NCI-H524 treated with DMSO at 0.1 percent for 48 hours (cell line): ENCODE measurements at regions not wholly inside any gene's neighbourhood (a gene's known extent, or its start where the extent isn't known, plus 50 kb on each side); places are given as distances from the start of the nearest gene placed in this dataset.
A peak's percentile ranks its signal among the peaks of the same experiment; 100 is the strongest.
"Not testable (repeated sequence)": the region's sequence is repeated elsewhere in the genome, so short reads cannot be mapped to it uniquely, and the experiment has no call there.

Source experiments
- DNase-seq: peaks from one replicate; lab custom pipeline; 2025; lab: John Stamatoyannopoulos, UW

DNA sequence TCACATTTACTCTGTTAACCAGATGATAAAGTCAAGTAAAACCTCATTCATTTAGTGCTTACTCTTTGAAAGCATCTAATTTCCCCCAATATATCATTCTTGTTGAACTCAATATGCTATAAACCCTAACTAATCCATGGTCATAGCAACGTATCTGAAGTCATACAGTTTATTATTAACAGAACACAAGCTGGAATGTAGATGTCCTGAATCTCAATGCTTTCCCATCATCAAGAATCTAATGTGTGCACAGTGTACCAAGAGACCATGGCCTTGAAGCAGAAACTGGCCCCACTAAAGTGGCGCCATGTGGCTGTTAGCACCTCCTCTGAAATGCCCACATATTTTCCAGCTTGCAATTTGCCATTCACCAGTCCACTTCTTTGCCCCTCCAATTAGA is 245.8 kb downstream of the SOX9 start:
- no peak for DNase-seq

DNA sequence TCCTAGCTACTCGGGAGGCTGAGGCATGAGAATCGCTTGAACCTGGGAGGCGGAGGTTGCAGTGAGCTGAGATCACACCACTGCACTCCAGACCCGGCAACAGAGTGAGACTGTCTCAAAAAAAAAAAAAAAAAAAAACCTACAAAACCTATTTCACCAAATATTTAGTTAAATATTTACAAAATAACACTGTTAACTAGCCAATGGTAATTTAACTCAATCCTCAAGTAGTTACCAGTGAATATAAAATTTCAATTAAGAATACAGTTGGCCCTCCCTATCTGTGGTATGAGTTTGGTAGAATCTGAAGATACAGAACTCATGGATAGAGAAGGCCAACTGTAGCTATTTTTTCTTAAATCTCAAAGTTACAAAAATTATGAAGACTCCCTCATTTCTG is 247.4 kb downstream of the SOX9 start:
- DNase-seq = no peak

DNA sequence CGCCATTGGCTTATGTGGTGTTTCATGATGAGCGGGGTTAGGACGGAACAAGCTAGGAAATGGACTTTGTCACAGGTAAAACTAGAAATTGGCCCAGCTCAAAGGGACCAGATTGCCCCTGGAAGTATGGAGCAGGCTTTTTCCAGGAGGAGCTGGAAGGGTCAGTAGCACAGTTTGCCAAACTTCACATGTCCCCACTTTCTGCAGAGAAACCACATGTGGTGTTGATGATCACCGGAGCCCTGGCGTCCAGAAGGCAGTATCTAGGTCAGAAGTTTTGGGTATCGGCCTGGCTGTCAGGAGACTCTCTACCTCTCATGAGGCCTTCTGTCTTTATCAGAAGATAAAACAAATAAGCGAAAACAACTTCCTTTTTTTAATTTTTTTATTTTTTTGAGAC is 248.5 kb downstream of the SOX9 start:
- no peak for DNase-seq

DNA sequence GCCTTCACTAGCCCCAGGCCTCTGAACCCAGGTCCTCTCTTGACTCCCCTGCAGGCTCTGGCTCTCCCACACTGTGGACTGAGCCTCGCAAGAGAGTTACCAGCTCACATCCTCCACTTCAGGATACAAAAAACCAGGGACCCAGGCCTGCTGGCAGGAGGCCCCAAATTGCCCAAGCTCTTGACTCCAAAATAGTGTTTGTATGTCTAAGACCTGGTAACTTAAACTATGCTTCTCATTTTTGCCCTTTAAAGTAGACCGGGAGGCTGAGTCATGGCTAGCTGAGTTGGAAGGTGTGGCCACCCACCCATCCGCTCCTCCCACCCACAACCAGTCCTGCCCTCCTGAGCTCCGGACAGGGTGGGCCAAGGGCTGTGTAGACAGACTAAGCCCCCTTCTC is 250.0 kb downstream of the SOX9 start:
- no peak for DNase-seq

DNA sequence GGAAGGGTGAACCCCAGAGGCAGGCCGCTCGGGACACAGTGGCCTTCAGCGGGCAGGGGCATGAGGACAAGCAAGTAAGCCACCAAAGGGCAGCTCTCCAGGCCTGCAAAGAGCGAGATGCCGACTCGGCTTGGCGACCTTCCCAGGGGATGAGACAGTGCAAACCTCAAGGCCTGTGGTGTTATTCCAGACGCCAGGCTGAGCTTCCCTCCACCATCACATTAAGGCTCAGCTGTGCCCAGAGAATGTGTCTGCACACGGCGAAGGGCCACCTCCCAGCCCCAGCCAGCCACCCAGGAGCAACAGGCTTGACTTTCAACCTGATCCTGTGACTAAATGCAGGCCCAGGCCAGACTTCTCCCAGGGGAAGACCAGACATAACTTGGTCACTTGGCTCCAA is 251.4 kb downstream of the SOX9 start:
- no peak for DNase-seq

DNA sequence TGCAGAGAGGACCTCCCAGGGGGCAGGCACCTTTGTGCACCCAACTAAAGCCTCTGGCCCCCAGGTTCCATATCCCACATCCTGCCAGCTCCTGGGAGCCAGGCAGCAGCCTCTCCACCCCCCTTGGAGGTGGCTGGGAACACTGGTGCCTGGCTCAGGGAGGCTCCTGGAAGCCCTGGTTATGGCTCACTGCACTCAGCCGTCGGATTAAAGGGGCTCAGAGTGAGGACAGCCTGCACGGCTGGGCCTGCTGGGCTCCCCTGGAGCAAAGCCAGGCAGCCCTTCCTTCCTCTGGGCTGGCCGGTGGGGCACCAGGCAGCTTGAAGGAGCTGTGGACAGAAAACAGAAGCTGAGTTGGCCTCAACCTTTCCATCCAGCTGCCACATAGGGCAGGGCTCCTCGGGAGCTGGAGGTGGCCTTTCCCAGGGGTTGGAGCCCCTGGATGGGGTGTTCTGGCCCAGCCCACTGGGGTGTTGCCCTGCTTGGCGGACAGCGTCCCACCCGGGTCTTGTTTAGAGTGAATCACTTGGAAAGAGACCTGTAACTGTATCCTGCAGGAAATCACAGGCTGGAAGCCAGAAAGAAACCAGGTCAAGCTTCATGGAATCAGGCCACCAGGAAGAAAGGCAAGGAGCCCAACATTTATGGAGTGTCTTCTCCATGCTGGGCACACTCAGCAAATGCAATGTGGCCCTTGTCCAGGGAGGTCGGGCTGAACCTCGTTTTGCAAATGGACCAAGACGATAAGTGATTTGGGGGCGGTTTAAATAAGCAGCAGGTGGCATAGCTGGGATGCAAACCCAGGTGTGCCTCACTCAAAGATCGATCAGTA is 253.3 kb downstream of the SOX9 start:
- DNase-seq = peak; percentile 42

DNA sequence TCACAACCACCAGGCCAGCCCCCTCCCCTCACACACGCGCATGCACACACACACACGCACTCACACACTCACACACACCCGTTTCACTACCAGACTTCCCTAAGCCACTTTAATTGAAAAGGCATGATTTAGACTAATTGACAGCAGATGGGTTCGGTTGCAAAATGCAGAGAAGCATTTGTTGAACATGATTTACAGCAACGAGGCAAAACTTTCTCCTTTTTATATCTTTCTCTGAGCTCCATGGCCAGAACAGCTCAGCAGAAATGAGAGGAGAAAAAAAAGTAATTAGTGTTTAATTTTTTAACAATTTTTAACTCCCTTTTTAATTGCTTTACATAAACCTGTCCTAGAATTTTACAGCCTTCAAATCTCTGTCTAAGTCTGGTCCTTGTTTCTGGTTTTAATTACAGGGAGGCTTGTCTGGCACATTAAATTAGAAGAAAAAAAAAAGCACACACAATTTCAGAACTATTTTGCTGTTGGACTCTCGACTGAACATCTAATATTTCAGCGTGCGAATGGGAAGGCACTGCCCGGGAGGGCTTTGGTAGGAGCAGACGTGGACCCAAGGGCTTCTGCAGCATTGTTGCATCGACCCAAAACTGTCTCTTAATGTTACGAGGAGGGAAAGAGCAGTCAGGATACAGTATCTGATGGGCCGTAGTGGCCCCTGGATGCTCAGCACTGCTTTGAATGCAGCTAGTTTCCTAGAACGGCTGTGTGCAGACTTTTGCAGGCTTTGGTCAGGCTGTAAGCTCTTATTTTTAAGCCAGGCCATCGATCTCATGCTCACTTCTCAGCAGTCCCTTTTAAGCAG is 255.9 kb downstream of the SOX9 start:
- DNase-seq = peak; percentile 52

DNA sequence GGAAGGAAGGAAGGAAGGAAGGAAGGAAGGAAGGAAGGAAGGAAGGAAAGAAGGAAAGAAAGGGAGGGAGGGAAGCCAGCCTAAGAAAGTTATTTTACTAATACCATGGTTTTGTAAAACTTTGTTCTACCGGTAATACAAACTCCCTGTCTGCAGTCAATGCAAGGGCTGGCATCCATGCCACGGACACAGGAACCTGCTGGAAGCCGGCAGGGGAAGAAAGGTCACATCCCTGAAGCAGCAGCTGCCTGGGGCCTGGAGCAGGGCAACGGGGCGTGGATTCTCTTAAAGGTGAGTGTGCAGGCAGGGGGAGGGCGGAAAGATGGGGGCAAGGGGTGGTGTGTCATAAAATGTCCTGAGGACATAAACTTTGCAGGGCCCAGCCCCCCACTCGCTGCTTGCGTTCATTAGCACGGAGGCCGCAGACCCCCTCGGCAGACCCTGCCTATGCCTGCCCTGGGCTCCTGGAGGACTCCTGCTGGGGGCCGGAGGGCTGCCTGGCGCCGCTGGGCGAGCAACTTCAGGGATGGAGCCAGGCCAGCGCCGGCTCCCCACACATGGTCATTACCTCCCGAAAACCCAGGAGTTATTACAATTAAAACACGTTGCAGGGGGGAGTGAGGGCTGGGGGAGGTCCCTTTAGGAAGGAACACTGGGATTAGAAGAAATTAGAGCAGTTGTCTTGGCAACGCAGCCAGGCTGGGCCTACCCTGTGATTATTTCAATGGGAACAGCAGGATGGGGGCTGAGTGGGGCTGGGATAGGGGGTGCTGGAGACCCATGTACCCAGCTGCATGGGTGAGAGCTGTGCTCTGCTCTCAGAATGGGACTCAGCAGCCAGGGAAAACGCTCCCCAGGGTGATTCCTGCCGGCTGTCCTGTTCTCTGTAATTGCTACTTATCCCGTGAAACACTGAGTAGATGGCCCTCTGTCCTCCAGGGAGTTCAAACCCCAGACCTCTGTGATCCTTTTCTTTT is 257.9 kb downstream of the SOX9 start:
- peak; percentile 15 for DNase-seq

DNA sequence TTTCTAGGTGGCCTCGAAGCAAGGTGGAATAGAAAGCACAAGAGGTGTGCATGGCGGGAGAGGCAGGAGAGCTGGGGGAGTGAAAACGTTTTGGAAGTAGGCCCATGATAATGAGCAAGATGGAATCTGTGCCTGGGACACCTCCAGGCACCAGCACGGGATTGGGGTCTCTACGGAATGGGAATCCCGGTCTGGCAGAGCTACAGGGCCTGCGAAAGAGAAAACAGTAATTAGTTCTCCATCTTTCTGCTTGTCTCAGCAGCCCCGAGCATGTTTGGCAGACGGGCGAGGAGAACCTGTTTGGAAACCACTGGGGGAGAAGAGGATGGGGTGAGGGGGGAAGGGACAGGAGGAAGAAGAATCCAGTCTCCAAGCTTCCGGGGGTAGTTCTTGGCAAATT is 258.7 kb downstream of the SOX9 start:
- DNase-seq = no peak

DNA sequence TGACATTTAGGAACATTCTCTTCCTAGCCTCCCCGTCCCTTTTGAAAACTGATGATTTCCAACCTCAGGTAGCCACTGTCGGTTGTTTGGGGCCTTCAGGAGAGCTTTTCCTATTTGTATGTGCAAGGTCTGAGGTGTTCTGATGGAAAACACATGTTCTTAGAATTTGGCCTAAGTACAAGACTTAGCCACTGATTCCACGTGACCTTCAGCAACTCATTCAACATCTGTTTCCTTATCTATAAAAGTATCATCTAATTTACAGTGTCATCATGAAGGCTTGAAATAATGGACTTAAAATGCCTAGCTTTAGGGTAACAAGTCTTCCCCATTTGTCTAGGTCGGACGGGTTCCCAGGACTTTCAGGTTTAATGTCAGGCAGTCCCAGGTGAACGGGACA is 259.3 kb downstream of the SOX9 start:
- no peak for DNase-seq

DNA sequence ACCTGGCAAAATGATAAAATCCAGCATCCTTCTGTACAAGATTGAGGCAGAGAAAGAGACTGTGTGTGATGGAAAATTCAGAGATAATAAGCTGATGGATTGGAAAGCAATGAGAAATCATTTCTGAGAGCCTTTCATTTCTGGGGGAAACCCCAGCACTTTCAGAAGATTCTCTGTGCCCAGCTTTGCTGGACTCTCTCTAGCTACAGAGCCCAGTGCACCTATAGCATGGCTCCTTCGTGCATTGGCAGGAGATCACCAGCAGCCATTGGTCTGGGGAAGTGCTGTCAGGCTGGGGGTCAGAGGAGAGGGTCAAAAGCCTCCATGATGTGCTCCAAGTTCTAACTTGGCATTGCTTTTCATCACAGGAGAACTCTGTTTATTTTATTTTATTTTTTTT is 259.9 kb downstream of the SOX9 start:
- DNase-seq = no peak

DNA sequence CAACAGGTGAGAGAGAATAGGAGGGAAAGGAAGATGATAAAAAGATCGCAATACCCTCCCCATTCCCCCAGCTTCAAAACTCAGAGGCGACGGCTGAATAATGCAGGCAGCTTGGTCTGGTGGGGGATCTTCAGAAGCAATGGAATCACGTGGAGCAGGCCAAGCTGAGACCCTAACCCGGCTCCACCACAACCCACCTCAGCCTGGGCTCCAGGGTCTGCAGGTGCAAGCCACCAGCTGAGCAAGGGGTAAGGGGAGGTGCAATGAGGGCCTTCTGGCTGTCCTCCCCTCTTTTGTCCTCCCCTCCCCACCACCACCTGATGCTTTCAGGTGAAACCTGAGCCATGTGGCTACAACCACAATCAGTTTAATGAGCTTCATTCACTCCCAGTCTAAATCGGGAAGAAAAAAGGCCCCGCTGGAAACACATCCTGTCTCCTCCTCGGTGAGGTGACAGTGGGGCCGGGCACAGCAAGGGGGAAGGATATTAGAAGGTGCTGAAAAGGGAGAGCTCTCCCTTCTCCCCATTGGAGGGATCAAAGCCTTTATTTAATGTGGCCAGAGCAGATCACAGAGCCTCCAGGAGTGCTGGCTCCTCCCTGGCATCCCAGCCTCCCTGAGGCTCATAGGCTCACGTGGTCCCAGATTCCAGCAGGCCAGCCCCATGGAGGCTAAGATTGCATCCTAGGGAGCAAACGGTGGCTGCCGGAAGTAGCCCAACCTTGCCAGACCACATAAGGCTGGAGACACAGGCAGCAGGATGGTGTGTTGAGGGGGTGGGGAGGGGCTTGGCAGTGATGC is 261.0 kb downstream of the SOX9 start:
- no peak for DNase-seq

DNA sequence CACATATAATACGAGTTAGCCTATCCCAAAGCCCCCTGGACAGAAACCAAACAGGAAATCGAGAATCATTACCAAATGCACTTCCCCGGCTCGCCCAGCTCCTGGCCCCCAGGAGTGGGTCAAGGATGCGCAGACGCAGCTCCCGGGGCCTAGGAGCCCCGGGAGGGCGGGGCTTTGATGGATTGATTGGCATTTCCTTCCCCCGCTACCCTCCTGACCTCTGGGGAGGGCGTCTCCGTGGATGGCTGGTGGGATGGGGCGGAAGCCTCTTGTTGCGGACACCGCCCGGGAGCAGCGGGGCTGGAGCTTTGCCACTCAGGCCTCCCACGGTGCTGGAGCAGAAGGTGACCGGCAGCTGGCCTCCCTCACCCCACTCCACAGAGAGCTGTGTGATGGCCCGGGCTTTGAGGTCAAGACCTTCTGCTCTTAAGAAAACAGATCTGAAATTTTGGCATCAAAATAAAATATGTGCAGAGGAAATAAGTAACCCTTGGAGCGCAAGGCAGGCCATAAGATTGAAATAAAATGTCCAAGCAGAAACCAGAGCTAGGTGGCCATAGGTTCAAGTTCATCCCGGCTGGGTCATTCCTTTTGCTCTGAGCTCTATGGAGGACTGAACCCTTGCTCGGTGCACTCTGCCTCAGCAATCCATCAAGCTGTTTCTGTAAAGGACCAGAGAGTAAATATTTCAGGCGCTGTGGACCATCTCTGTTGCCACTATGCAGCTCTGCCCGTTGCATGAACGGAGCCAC is 262.3 kb downstream of the SOX9 start:
- DNase-seq = no peak

DNA sequence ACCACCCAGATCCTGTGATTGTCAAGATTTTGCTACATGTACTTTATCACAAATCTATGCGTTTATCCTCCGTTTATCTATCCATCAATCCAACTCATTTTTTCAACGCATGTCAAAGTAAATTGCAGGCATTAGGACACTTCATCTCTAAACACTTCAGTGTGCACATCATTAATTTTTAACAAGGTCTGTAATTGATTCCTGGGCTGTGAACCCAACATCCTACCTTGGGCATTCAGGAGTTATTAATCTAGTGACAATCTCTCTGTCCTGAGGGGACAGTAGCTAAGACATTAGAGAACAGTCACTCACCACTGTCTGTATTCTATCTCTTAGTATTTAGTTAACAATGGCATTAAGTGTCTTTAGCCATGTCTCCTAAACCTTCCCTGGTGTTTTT is 264.7 kb downstream of the SOX9 start:
- no peak for DNase-seq

DNA sequence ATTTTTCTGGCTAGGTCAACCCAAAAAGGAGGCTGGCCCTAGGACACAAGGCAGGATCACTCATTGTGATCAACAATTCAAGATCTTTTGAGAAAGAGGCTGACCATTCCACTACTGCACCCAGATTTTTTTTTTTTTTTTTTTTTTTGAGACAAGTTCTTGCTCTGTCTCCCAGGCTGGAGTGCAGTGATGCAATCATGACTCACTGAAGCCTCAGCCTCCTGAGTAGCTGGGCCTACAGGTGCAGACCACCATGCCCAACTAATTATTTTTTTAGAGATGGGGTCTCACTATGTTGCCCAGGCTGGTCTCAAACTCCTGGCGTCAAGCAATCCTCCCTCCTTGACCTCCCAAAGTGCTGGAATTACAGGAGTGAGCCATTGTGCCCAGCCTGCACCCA is 265.4 kb downstream of the SOX9 start:
- not testable (repeated sequence) for DNase-seq

DNA sequence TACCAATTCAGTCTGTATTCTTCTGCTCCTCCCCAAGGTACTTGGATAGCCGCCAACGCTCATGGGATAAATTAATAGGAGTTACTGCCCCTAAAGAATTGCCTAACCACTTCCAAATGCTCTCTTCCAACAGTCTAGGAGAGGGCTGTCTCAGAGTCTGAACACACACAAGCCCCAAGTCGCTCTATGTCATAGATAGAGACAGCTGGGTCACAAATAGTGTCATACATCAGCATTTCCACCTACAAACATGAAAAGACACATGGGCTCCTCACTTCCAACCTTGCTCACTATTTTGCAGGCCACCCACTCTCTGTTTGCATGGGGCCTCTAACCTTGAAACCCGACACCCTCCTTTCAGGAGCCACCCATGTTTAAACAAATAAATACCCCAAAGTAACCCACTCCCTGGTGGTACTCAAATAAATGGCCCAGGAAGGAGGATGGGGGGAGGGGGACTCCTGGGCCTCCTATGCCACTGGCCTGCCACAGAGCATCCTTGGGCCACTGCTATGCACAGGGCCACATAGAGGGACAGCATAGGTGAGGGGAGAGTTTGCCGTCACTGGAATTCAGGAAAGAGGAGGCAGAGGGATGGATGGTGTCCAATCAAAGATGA is 265.9 kb downstream of the SOX9 start:
- DNase-seq = no peak

DNA sequence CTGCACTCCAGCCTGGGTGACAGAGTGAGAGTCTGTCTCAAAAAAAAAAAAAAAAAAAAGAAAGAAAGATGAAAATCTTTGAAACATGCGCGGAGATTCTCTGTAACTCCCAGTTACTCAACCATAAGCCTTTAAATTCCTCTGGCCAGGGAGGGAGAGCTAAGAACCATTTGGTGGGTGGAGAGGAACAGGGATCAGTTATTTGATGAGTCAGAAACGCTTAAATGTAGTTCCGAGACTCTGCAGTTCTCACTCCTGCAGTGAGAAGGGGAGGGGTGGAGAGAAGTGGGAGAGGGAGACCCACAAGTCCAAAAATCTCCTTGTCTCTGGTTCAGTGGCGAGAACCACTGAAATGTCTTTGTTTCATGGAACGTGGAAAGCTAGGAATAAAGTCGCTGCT is 266.7 kb downstream of the SOX9 start:
- no peak for DNase-seq

DNA sequence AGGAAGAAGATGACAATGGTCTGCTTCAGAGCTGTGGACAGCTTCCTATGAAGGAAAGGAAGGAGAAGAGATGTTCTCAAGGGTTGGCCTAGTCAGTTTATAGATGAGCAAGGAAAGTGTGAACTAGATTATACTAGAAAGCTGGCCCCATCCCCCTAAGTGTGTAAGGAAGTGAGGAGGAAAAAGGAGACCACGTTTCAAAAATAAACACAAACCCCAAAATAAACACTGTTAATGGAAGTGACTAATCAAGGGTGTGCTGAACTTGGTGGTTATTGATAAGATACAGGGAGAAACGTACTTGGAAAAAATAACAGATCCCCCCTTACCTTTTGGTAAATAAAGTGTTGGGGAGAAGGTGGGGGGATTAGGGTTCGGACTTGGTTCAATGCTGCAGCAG is 267.1 kb downstream of the SOX9 start:
- no peak for DNase-seq

DNA sequence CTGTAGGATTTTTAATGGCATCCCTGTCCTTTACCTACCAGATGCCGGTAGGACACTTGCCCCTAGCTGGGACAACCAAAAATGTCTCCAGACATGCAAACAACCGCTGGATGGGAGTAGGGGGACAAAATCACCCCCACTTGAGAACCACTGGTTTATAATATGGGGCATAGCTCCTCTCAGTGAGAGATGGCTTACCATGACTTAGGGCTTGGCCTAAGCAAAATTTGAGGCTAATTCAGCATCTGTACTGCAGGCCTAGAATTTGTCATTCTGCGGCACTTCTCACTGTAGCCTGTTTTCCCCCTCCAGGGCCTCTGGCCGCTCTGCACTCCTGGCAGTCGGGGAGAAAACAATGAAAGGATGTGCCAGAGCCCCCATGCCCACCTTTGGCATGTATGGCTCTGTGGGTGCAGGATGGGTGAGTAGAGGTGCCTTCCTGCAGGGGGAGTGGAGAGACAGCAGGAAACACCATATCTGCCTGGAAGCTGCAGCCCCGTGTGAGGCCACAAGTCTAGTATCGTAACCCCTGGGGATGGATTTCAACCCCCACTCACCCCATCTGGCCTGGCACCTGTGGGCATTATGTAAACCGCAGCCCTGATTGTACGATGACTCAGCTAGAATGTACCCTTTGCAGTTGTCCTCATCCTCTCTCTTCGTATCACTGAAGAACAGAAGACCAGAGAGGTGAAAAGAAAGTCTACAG is 268.1 kb downstream of the SOX9 start:
- DNase-seq = peak; percentile 70
